ENCODE measurements at regions not wholly inside any gene's neighbourhood (a gene's known extent, or its start where the extent isn't known, plus 50 kb on each side); places are given as distances from the start of the nearest gene placed in this dataset.

- TF ChIP-seq CTCF (conservative IDR thresholded peaks at IDR 0.05; ENCODE audit: low read depth, low read length) = no peak
- no peak for TF ChIP-seq EZH2 (IDR thresholded peaks at IDR 0.05; ENCODE audit: low read length, unreplicated experiment)
These were observed 403.4 kb upstream of the DCN start for GRCh38 chr12:91586015-91586414.

Measured in PC-3 (cell line).